Suppressor macrophage treated with lipopolysaccharide for 1 hour (primary cell): ENCODE measurements at regions not wholly inside any gene's neighbourhood (a gene's known extent, or its start where the extent isn't known, plus 50 kb on each side); places are given as distances from the start of the nearest gene placed in this dataset.
A peak's percentile ranks its signal among the peaks of the same experiment; 100 is the strongest.

Experiments used
- DNase-seq, 3 donors: peaks; one replicate each; pipeline ENCODE4 v3.0.0-alpha.2; 2020 to 2022

- DNase-seq: no peak
These were observed 322.8 kb downstream of the UACA start for GRCh38 chr15:70440416-70441138.

GRCh38 chr15:70439880-70440279 is 323.5 kb downstream of the UACA start:
- DNase-seq: no peak

GRCh38 chr15:70439304-70439877 is 324.0 kb downstream of the UACA start:
- no peak for DNase-seq

GRCh38 chr15:70438776-70439175 is 324.6 kb downstream of the UACA start:
- no peak for DNase-seq

- DNase-seq: no peak
These were observed 325.4 kb downstream of the UACA start for GRCh38 chr15:70437882-70438451.

- DNase-seq: no peak
These were observed 326.3 kb downstream of the UACA start for GRCh38 chr15:70437089-70437488.

- DNase-seq: no peak
These were observed 326.9 kb downstream of the UACA start for GRCh38 chr15:70436428-70436827.

- DNase-seq: no peak
These were observed 327.5 kb downstream of the UACA start for GRCh38 chr15:70435872-70436271.

- no peak for DNase-seq
These were observed 328.0 kb downstream of the UACA start for GRCh38 chr15:70435369-70435768.

GRCh38 chr15:70433586-70434324 is 329.6 kb downstream of the UACA start:
- peak in 1 of 3 donors; percentile 18 for DNase-seq

- no peak for DNase-seq
These were observed 330.3 kb downstream of the UACA start for GRCh38 chr15:70432924-70433495.

- no peak for DNase-seq
These were observed 331.5 kb downstream of the UACA start for GRCh38 chr15:70431854-70432253.

- DNase-seq: peak in 1 of 3 donors; percentile 52
These were observed 332.4 kb upstream of the TLE3 start for GRCh38 chr15:70430069-70430468.

GRCh38 chr15:70429056-70429722 is 331.5 kb upstream of the TLE3 start:
- DNase-seq: no peak

GRCh38 chr15:70428211-70428822 is 330.6 kb upstream of the TLE3 start:
- no peak for DNase-seq

- DNase-seq: no peak
These were observed 329.7 kb upstream of the TLE3 start for GRCh38 chr15:70427167-70428120.

GRCh38 chr15:70426096-70426821 is 328.5 kb upstream of the TLE3 start:
- DNase-seq: no peak

- no peak for DNase-seq
These were observed 327.3 kb upstream of the TLE3 start for GRCh38 chr15:70424937-70425411.

GRCh38 chr15:70423267-70423666 is 325.6 kb upstream of the TLE3 start:
- no peak for DNase-seq

- no peak for DNase-seq
These were observed 324.6 kb upstream of the TLE3 start for GRCh38 chr15:70422342-70422741.
